ENCODE measurements at regions not wholly inside any gene's neighbourhood (a gene's known extent, or its start where the extent isn't known, plus 50 kb on each side); places are given as distances from the start of the nearest gene placed in this dataset.

GRCh38 chr9:82467436-82467835, 478.9 kb downstream of the SPATA31D1 start:
- Histone ChIP-seq H3K4me1 (no peaks in the 10 kb centered on the region), H3K27ac (no peak overlapping the region), H3K36me3 (no peaks in the 10 kb centered on the region), H3K4me3 (no peak overlapping the region), H3K27me3 (no peaks in the 10 kb centered on the region), H3K9me3 (no peaks in the 10 kb centered on the region), H3K9ac (ENCODE audit: low read depth in 2 of 2, low read length in 2 of 2) (no peak overlapping the region)
- DNase-seq: no peak
- intact Hi-C loops (cut with DNase I): no loop called here
- TF ChIP-seq CTCF (IDR thresholded peaks at IDR 0.05): no peak

- intact Hi-C loops (cut with DNase I): no loop called here
- TF ChIP-seq CTCF (IDR thresholded peaks at IDR 0.05): no peak
- Histone ChIP-seq H3K4me1 (no peaks in the 10 kb centered on the region), H3K27ac (no peak overlapping the region), H3K9ac (ENCODE audit: low read depth in 2 of 2, low read length in 2 of 2) (no peak overlapping the region), H3K27me3 (no peaks in the 10 kb centered on the region), H3K36me3 (no peaks in the 10 kb centered on the region), H3K4me3 (no peak overlapping the region), H3K9me3 (no peaks in the 10 kb centered on the region)
- no peak for DNase-seq
These were observed 485.7 kb downstream of the SPATA31D1 start for GRCh38 chr9:82474235-82474634.

GRCh38 chr9:82475584-82476301, 487.2 kb downstream of the SPATA31D1 start:
- DNase-seq: peak; percentile 36
- intact Hi-C loops (cut with DNase I): no loop called here
- no peak for TF ChIP-seq CTCF (IDR thresholded peaks at IDR 0.05)

GRCh38 chr9:82480921-82481320, 492.3 kb downstream of the SPATA31D1 start:
- Histone ChIP-seq H3K4me3 (no peak overlapping the region), H3K4me1 (no peaks in the 10 kb centered on the region), H3K36me3 (no peaks in the 10 kb centered on the region), H3K9me3 (no peaks in the 10 kb centered on the region), H3K27ac (no peak overlapping the region), H3K9ac (ENCODE audit: low read depth in 2 of 2, low read length in 2 of 2) (no peak overlapping the region), H3K27me3 (no peaks in the 10 kb centered on the region)
- no peak for DNase-seq
- no peak for TF ChIP-seq CTCF (IDR thresholded peaks at IDR 0.05)
- intact Hi-C loops (cut with DNase I): no loop called here

More at GRCh38 chr9:82475584-82476301, 487.2 kb downstream of the SPATA31D1 start:
- Histone ChIP-seq H3K4me1 (no peaks in the 10 kb centered on the region), H3K9me3 (no peaks in the 10 kb centered on the region), H3K4me3 (no peak overlapping the region), H3K27me3 (no peaks in the 10 kb centered on the region), H3K36me3 (no peaks in the 10 kb centered on the region), H3K9ac (ENCODE audit: low read depth in 2 of 2, low read length in 2 of 2) (no peak overlapping the region), H3K27ac (no peak overlapping the region)

- Histone ChIP-seq H3K36me3 (no peaks in the 10 kb centered on the region), H3K27me3 (no peaks in the 10 kb centered on the region), H3K9ac (ENCODE audit: low read depth in 2 of 2, low read length in 2 of 2) (no peak overlapping the region), H3K4me3 (no peak overlapping the region), H3K27ac (no peak overlapping the region), H3K9me3 (no peaks in the 10 kb centered on the region), H3K4me1 (no peaks in the 10 kb centered on the region)
- DNase-seq: no peak
- intact Hi-C loops (cut with DNase I): no loop called here
- TF ChIP-seq CTCF (IDR thresholded peaks at IDR 0.05): no peak
These were observed 499.4 kb downstream of the SPATA31D1 start for GRCh38 chr9:82487935-82488312.

Data from colonic mucosa (tissue), 4 donors.